Neural progenitor cell (in vitro differentiated cells): ENCODE measurements at regions not wholly inside any gene's neighbourhood (a gene's known extent, or its start where the extent isn't known, plus 50 kb on each side); places are given as distances from the start of the nearest gene placed in this dataset.

Source experiments
- EZH2 ChIP-seq: fragments of 200-600 bp; sonication (generic); IDR thresholded peaks from 2 replicates; pipeline ENCODE4 v1.6.1; 2017; ENCODE audit warnings: antibody characterized with exemption, mild to moderate bottlenecking, moderate library complexity
- EZH2phosphoT487 ChIP-seq: fragments of 200-600 bp; sonication (generic); IDR thresholded peaks from 2 replicates; pipeline ENCODE4 v1.6.1; 2017; ENCODE audit warnings: antibody characterized with exemption
- TF ChIP-seq, protein P1 (sequence below): fragments of 200-600 bp; sonication (generic); IDR thresholded peaks from 2 replicates; pipeline ENCODE4 v1.5.1; 2017; ENCODE audit warnings: antibody characterized with exemption, mild to moderate bottlenecking

DNA sequence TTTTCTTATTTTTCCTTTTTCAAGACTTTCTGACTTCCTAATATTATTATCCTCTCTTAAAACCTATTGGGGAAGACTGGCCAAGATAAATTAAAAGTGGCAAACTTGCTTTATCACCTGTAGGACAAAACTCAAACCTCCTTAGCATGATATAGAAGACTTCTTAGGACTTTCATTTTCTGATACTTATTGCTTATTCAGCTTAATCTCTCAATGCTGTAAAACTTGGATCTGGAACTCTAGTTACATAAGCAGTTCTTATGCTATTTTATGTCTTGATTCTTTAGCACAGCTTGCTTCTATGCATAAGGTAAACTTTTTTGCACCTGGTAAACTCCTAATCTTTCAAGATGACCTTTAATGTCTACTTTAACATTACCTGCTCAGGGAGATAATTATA lies 382.3 kb upstream of the LRRC7 start:
- TF ChIP-seq, protein P1, sequence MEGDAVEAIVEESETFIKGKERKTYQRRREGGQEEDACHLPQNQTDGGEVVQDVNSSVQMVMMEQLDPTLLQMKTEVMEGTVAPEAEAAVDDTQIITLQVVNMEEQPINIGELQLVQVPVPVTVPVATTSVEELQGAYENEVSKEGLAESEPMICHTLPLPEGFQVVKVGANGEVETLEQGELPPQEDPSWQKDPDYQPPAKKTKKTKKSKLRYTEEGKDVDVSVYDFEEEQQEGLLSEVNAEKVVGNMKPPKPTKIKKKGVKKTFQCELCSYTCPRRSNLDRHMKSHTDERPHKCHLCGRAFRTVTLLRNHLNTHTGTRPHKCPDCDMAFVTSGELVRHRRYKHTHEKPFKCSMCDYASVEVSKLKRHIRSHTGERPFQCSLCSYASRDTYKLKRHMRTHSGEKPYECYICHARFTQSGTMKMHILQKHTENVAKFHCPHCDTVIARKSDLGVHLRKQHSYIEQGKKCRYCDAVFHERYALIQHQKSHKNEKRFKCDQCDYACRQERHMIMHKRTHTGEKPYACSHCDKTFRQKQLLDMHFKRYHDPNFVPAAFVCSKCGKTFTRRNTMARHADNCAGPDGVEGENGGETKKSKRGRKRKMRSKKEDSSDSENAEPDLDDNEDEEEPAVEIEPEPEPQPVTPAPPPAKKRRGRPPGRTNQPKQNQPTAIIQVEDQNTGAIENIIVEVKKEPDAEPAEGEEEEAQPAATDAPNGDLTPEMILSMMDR, result no peak
- TF ChIP-seq EZH2 (no peak), EZH2phosphoT487 (no peak)
